ENCODE measurements at regions not wholly inside any gene's neighbourhood (a gene's known extent, or its start where the extent isn't known, plus 50 kb on each side); places are given as distances from the start of the nearest gene placed in this dataset.
A peak's percentile ranks its signal among the peaks of the same experiment; 100 is the strongest.

- DNase-seq (ENCODE audit: low spot score) (no peak), FAIRE-seq (no peak)
Measured at GRCh38 chrX:118167361-118167760, 50.8 kb upstream of the KLHL13 start.

GRCh38 chrX:118171356-118171755 lies 54.7 kb upstream of the KLHL13 start:
- FAIRE-seq = no peak
- DNase-seq (ENCODE audit: low spot score) = no peak

- no peak for DNase-seq (ENCODE audit: low spot score)
- no peak for FAIRE-seq
Measured at GRCh38 chrX:118174516-118175098, 58.0 kb upstream of the KLHL13 start.

- DNase-seq (ENCODE audit: low spot score) (no peak), FAIRE-seq (no peak)
Measured at GRCh38 chrX:118177708-118178107, 61.1 kb upstream of the KLHL13 start.

GRCh38 chrX:118178450-118178849 lies 61.8 kb upstream of the KLHL13 start:
- no peak for FAIRE-seq

GRCh38 chrX:118179161-118179560 lies 62.6 kb upstream of the KLHL13 start:
- FAIRE-seq (no peak), DNase-seq (ENCODE audit: low spot score) (no peak)

More at GRCh38 chrX:118178450-118178849, 61.8 kb upstream of the KLHL13 start:
- no peak for DNase-seq (ENCODE audit: low spot score)

GRCh38 chrX:118179718-118180117 lies 63.1 kb upstream of the KLHL13 start:
- DNase-seq (ENCODE audit: low spot score) (no peak), FAIRE-seq (no peak)

GRCh38 chrX:118181030-118181429 lies 64.4 kb upstream of the KLHL13 start:
- DNase-seq (ENCODE audit: low spot score) = peak; percentile 11
- FAIRE-seq = no peak

- no peak for DNase-seq (ENCODE audit: low spot score)
- no peak for FAIRE-seq
Measured at GRCh38 chrX:118182025-118182424, 65.4 kb upstream of the KLHL13 start.

- FAIRE-seq = no peak
- no peak for DNase-seq (ENCODE audit: low spot score)
Measured at GRCh38 chrX:118182681-118183080, 66.1 kb upstream of the KLHL13 start.

GRCh38 chrX:118183606-118184005 lies 67.0 kb upstream of the KLHL13 start:
- no peak for DNase-seq (ENCODE audit: low spot score)
- no peak for FAIRE-seq

GRCh38 chrX:118187100-118187499 lies 70.5 kb upstream of the KLHL13 start:
- FAIRE-seq (no peak), DNase-seq (ENCODE audit: low spot score) (no peak)

- FAIRE-seq = no peak
Measured at GRCh38 chrX:118189000-118189399, 72.4 kb upstream of the KLHL13 start.

GRCh38 chrX:118189628-118190027 lies 73.0 kb upstream of the KLHL13 start:
- no peak for DNase-seq (ENCODE audit: low spot score)
- FAIRE-seq = no peak

More at GRCh38 chrX:118189000-118189399, 72.4 kb upstream of the KLHL13 start:
- no peak for DNase-seq (ENCODE audit: low spot score)

- DNase-seq (ENCODE audit: low spot score) = no peak
- FAIRE-seq = no peak
Measured at GRCh38 chrX:118197730-118198129, 81.1 kb upstream of the KLHL13 start.

GRCh38 chrX:118198577-118198976 lies 82.0 kb upstream of the KLHL13 start:
- FAIRE-seq (no peak), DNase-seq (ENCODE audit: low spot score) (no peak)

GRCh38 chrX:118199997-118200396 lies 83.4 kb upstream of the KLHL13 start:
- DNase-seq (ENCODE audit: low spot score) = no peak
- FAIRE-seq = no peak

GRCh38 chrX:118205421-118206395 lies 89.1 kb upstream of the KLHL13 start:
- no peak for DNase-seq (ENCODE audit: low spot score)
- no peak for FAIRE-seq

- no peak for FAIRE-seq
- no peak for DNase-seq (ENCODE audit: low spot score)
Measured at GRCh38 chrX:118207831-118208453, 91.3 kb upstream of the KLHL13 start.

- DNase-seq (ENCODE audit: low spot score) (no peak), FAIRE-seq (no peak)
Measured at GRCh38 chrX:118208481-118208880, 91.9 kb upstream of the KLHL13 start.

GRCh38 chrX:118211891-118212816 lies 95.5 kb upstream of the KLHL13 start:
- FAIRE-seq = no peak
- no peak for DNase-seq (ENCODE audit: low spot score)
